Brain microvascular endothelial cell (primary cell): ENCODE measurements at regions not wholly inside any gene's neighbourhood (a gene's known extent, or its start where the extent isn't known, plus 50 kb on each side); places are given as distances from the start of the nearest gene placed in this dataset.

Experiments
- DNase-seq: peaks from one replicate; pipeline ENCODE4 v3.0.0-alpha.2; 2020
- H3K27ac ChIP-seq: fragments of 250-450 bp; sonication (Bioruptor Pico); 2 replicates; pipeline ENCODE4 v1.5.1; 2020; ENCODE audit warnings: mild to moderate bottlenecking, moderate library complexity
- H3K27me3 ChIP-seq: fragments of 250-450 bp; sonication (Bioruptor Pico); replicated peaks from 2 replicates; pipeline ENCODE4 v1.5.1; 2020; ENCODE audit warnings: mild to moderate bottlenecking
- H3K36me3 ChIP-seq: fragments of 250-450 bp; sonication (Bioruptor Pico); replicated peaks from 2 replicates; pipeline ENCODE4 v1.5.1; 2020; ENCODE audit warnings: mild to moderate bottlenecking
- H3K4me3 ChIP-seq: 2 replicates; pipeline ENCODE4 v1.5.1; 2011; ENCODE audit warnings: low read depth, mild to moderate bottlenecking, control low read depth, low read length, moderate library complexity
- CTCF ChIP-seq: IDR thresholded peaks from 2 replicates; pipeline ENCODE4 v1.5.1; 2011; ENCODE audit warnings: low read depth, mild to moderate bottlenecking, moderate library complexity, low read length, control low read depth, inconsistent platforms; ENCODE audit errors: missing control alignments
- in situ Hi-C: cut with HindIII; loops from 2 replicates; pipeline ENCODE4 v1.10.0; 2017; ENCODE audit warnings: low sequenced_read_pairs, low pct_ligation_motif_present

- in situ Hi-C loops = no loop called here
- Histone ChIP-seq H3K27me3 (no peaks in the 10 kb centered on the region), H3K36me3 (no peaks in the 10 kb centered on the region), H3K27ac (no peak overlapping the region), H3K4me3 (no peak overlapping the region)
- TF ChIP-seq CTCF = no peak
- DNase-seq = no peak
Observed at GRCh38 chr10:131735577-131735976, 165.2 kb upstream of the PPP2R2D start.

GRCh38 chr10:131736321-131736980 lies 164.4 kb upstream of the PPP2R2D start:
- H3K4me3 ChIP-seq = no peak overlapping the region
- no peak for DNase-seq
- H3K27ac ChIP-seq = no peak overlapping the region
- no peak for TF ChIP-seq CTCF
- in situ Hi-C loops = no loop called here
- H3K27me3 ChIP-seq = no peaks in the 10 kb centered on the region
- no peaks in the 10 kb centered on the region for H3K36me3 ChIP-seq

GRCh38 chr10:131737543-131738395 lies 163.0 kb upstream of the PPP2R2D start:
- no peak overlapping the region for H3K27ac ChIP-seq
- DNase-seq = no peak
- TF ChIP-seq CTCF = no peak
- no peaks in the 10 kb centered on the region for H3K27me3 ChIP-seq
- no peaks in the 10 kb centered on the region for H3K36me3 ChIP-seq
- H3K4me3 ChIP-seq = no peak overlapping the region
- in situ Hi-C loops = no loop called here

- no peak overlapping the region for H3K4me3 ChIP-seq
- in situ Hi-C loops = no loop called here
Observed at GRCh38 chr10:131738396-131738735, 162.4 kb upstream of the PPP2R2D start.

GRCh38 chr10:131739206-131739605 lies 161.6 kb upstream of the PPP2R2D start:
- H3K27ac ChIP-seq = no peak overlapping the region
- in situ Hi-C loops = no loop called here

More at GRCh38 chr10:131738396-131738735, 162.4 kb upstream of the PPP2R2D start:
- H3K27me3 ChIP-seq = no peaks in the 10 kb centered on the region
- no peaks in the 10 kb centered on the region for H3K36me3 ChIP-seq
- TF ChIP-seq CTCF = no peak
- H3K27ac ChIP-seq = no peak overlapping the region
- no peak for DNase-seq

More at GRCh38 chr10:131739206-131739605, 161.6 kb upstream of the PPP2R2D start:
- H3K36me3 ChIP-seq = no peaks in the 10 kb centered on the region
- no peak for TF ChIP-seq CTCF
- H3K27me3 ChIP-seq = no peaks in the 10 kb centered on the region
- no peak for DNase-seq
- no peak overlapping the region for H3K4me3 ChIP-seq
